Ascending aorta (tissue), 2 donors: ENCODE measurements at regions not wholly inside any gene's neighbourhood (a gene's known extent, or its start where the extent isn't known, plus 50 kb on each side); places are given as distances from the start of the nearest gene placed in this dataset.

Experiments
- DNase-seq, 2 donors: peaks; one replicate each; pipeline ENCODE4 v3.0.0-alpha.2; 2019; ENCODE audit warnings: low spot score in 2 of 2
- H3K27ac ChIP-seq, 2 donors: fragments of 200-600 bp; sonication (generic); one replicate each; pipeline ENCODE4 v1.5.1; 2016 to 2017; ENCODE audit warnings: mild to moderate bottlenecking in 1 of 2
- H3K27me3 ChIP-seq: fragments of 200-600 bp; sonication (generic); one replicate; pipeline ENCODE4 v1.5.1; 2017
- H3K36me3 ChIP-seq, 2 donors: fragments of 200-600 bp; sonication (generic); one replicate each; pipeline ENCODE4 v1.5.1; 2016
- H3K4me1 ChIP-seq, 2 donors: fragments of 200-600 bp; sonication (generic); one replicate each; pipeline ENCODE4 v1.5.1; 2016 to 2017; ENCODE audit warnings: mild to moderate bottlenecking in 1 of 2
- H3K4me3 ChIP-seq, 2 donors: fragments of 200-600 bp; sonication (generic); one replicate each; pipeline ENCODE4 v1.5.1; 2016 to 2017; ENCODE audit warnings: mild to moderate bottlenecking in 1 of 2
- H3K9me3 ChIP-seq, 2 donors: fragments of 200-600 bp; sonication (generic); one replicate each; pipeline ENCODE4 v1.5.1; 2016
- CTCF ChIP-seq, 3 experiments: fragments of 200-600 bp in 2 of 3; fragments of 450-650 bp in 1 of 3; sonication (generic) in 2 of 3; IDR thresholded peaks; one replicate each; pipeline ENCODE4 v1.5.1; 2016 to 2019; ENCODE audit warnings: antibody characterized with exemption in 3 of 3, mild to moderate bottlenecking in 1 of 3, moderate library complexity in 1 of 3
- intact Hi-C: fragments of 100-400 bp; cut with DNase I; formaldehyde crosslinking; loops from one replicate; pipeline ENCODE4 v1.15.1; 2023

- DNase-seq = no peak
- no peaks in the 10 kb centered on the region for H3K4me1 ChIP-seq
- no peaks in the 10 kb centered on the region for H3K9me3 ChIP-seq
- no peaks in the 10 kb centered on the region for H3K36me3 ChIP-seq
- intact Hi-C loops = no loop called here
- no peak overlapping the region for H3K27ac ChIP-seq
- no peak overlapping the region for H3K4me3 ChIP-seq
- TF ChIP-seq CTCF (IDR thresholded peaks at IDR 0.05) = no peak
- H3K27me3 ChIP-seq = no peaks in the 10 kb centered on the region
These were observed 126.7 kb upstream of the RFLNA start for GRCh38 chr12:124168016-124168786.

- Histone ChIP-seq H3K9me3 (no peaks in the 10 kb centered on the region), H3K27me3 (no peaks in the 10 kb centered on the region), H3K27ac (no peak overlapping the region), H3K36me3 (no peaks in the 10 kb centered on the region), H3K4me3 (no peak overlapping the region), H3K4me1 (no peaks in the 10 kb centered on the region)
- no peak for TF ChIP-seq CTCF (IDR thresholded peaks at IDR 0.05)
- intact Hi-C loops = no loop called here
- DNase-seq = no peak
These were observed 125.2 kb upstream of the RFLNA start for GRCh38 chr12:124169577-124170284.

GRCh38 chr12:124170760-124171159 lies 124.1 kb upstream of the RFLNA start:
- intact Hi-C loops = no loop called here
- no peak for TF ChIP-seq CTCF (IDR thresholded peaks at IDR 0.05)
- Histone ChIP-seq H3K9me3 (no peaks in the 10 kb centered on the region), H3K27me3 (no peaks in the 10 kb centered on the region), H3K4me3 (no peak overlapping the region), H3K27ac (no peak overlapping the region), H3K36me3 (no peaks in the 10 kb centered on the region), H3K4me1 (no peaks in the 10 kb centered on the region)
- no peak for DNase-seq

GRCh38 chr12:124171231-124171979 lies 123.5 kb upstream of the RFLNA start:
- intact Hi-C loops = no loop called here
- no peaks in the 10 kb centered on the region for H3K36me3 ChIP-seq
- TF ChIP-seq CTCF (IDR thresholded peaks at IDR 0.05) = no peak

GRCh38 chr12:124172636-124173035 lies 122.3 kb upstream of the RFLNA start:
- Histone ChIP-seq H3K27me3 (no peaks in the 10 kb centered on the region), H3K36me3 (no peaks in the 10 kb centered on the region), H3K27ac (no peak overlapping the region), H3K4me1 (no peaks in the 10 kb centered on the region), H3K9me3 (no peaks in the 10 kb centered on the region), H3K4me3 (no peak overlapping the region)
- intact Hi-C loops = no loop called here
- TF ChIP-seq CTCF (IDR thresholded peaks at IDR 0.05) = no peak
- no peak for DNase-seq

More at GRCh38 chr12:124171231-124171979, 123.5 kb upstream of the RFLNA start:
- DNase-seq = no peak
- H3K27me3 ChIP-seq = no peaks in the 10 kb centered on the region
- no peaks in the 10 kb centered on the region for H3K9me3 ChIP-seq
- no peak overlapping the region for H3K27ac ChIP-seq
- no peak overlapping the region for H3K4me3 ChIP-seq
- H3K4me1 ChIP-seq = no peaks in the 10 kb centered on the region
